Nucleus accumbens (tissue), 56 donors: ENCODE measurements at regions not wholly inside any gene's neighbourhood (a gene's known extent, or its start where the extent isn't known, plus 50 kb on each side); places are given as distances from the start of the nearest gene placed in this dataset.

ENCODE experiments used
- DNase-seq, 56 donors: peaks; one replicate each; lab custom pipeline; 2025; lab: John Stamatoyannopoulos, UW

- DNase-seq: peak in 15 of 56 donors; percentile 1 to 37 (median 3)
These were observed 304.8 kb upstream of the OR4E1 start for GRCh38 chr14:21978184-21978998.

- DNase-seq: no peak
These were observed 301.1 kb upstream of the OR4E1 start for GRCh38 chr14:21974741-21975140.

GRCh38 chr14:21965042-21965441 lies 291.4 kb upstream of the OR4E1 start:
- no peak for DNase-seq

- no peak for DNase-seq
These were observed 290.6 kb upstream of the OR4E1 start for GRCh38 chr14:21964180-21964579.

- DNase-seq: no peak
These were observed 287.0 kb upstream of the OR4E1 start for GRCh38 chr14:21960636-21961035.

GRCh38 chr14:21941885-21942284 lies 268.3 kb upstream of the OR4E1 start:
- DNase-seq: no peak

- DNase-seq: no peak
These were observed 267.6 kb upstream of the OR4E1 start for GRCh38 chr14:21940887-21941856.

- no peak for DNase-seq
These were observed 266.2 kb upstream of the OR4E1 start for GRCh38 chr14:21939836-21940235.

- no peak for DNase-seq
These were observed 264.4 kb upstream of the OR4E1 start for GRCh38 chr14:21937996-21938395.

- DNase-seq: no peak
These were observed 260.1 kb upstream of the OR4E1 start for GRCh38 chr14:21933681-21934080.

- no peak for DNase-seq
These were observed 250.9 kb upstream of the OR4E1 start for GRCh38 chr14:21924479-21924878.

- no peak for DNase-seq
These were observed 250.2 kb upstream of the OR4E1 start for GRCh38 chr14:21923820-21924219.

- no peak for DNase-seq
These were observed 247.8 kb upstream of the OR4E1 start for GRCh38 chr14:21921453-21921852.

GRCh38 chr14:21917699-21918436 lies 244.2 kb upstream of the OR4E1 start:
- peak in 30 of 56 donors; percentile 2 to 71 (median 16) for DNase-seq

GRCh38 chr14:21915826-21916225 lies 242.2 kb upstream of the OR4E1 start:
- DNase-seq: no peak

- DNase-seq: peak in 33 of 56 donors; percentile 1 to 66 (median 17)
These were observed 240.1 kb upstream of the OR4E1 start for GRCh38 chr14:21913759-21914158.

- no peak for DNase-seq
These were observed 238.7 kb upstream of the OR4E1 start for GRCh38 chr14:21912367-21912766.

GRCh38 chr14:21911877-21912276 lies 238.3 kb upstream of the OR4E1 start:
- DNase-seq: no peak

GRCh38 chr14:21910260-21910659 lies 236.6 kb upstream of the OR4E1 start:
- no peak for DNase-seq

- peak in 19 of 56 donors; percentile 0 to 39 (median 6) for DNase-seq
These were observed 229.1 kb upstream of the OR4E1 start for GRCh38 chr14:21902561-21903181.
